HL-60/S4 treated with phorbol 12-myristate 13-acetate at 8.2 ng/mL for 4 days and 3 days (cell line): ENCODE measurements at regions not wholly inside any gene's neighbourhood (a gene's known extent, or its start where the extent isn't known, plus 50 kb on each side); places are given as distances from the start of the nearest gene placed in this dataset.
"Not testable (repeated sequence)": the region's sequence is repeated elsewhere in the genome, so short reads cannot be mapped to it uniquely, and the experiment has no call there.

Experiments used
- in situ Hi-C: fragments of 300-500 bp; cut with MboI; formaldehyde crosslinking; loops from 2 replicates; pipeline ENCODE4 v1.15.0; 2022; ENCODE audit warnings: low sequenced_read_pairs

GRCh38 chr6:97669191-97670031 lies 386.4 kb upstream of the MMS22L start:
- in situ Hi-C loops = no loop called here

- in situ Hi-C loops = no loop called here
Observed at GRCh38 chr6:97674802-97675201, 391.8 kb upstream of the MMS22L start.

GRCh38 chr6:97677626-97678025 lies 394.6 kb upstream of the MMS22L start:
- in situ Hi-C loops = no loop called here

GRCh38 chr6:97687916-97688315 lies 404.9 kb upstream of the MMS22L start:
- in situ Hi-C loops = no loop called here

GRCh38 chr6:97689078-97689754 lies 406.2 kb upstream of the MMS22L start:
- in situ Hi-C loops = no loop called here

GRCh38 chr6:97697456-97697855 lies 414.4 kb upstream of the MMS22L start:
- in situ Hi-C loops = no loop called here

GRCh38 chr6:97701801-97702200 lies 418.8 kb upstream of the MMS22L start:
- in situ Hi-C loops = no loop called here

- in situ Hi-C loops = no loop called here
Observed at GRCh38 chr6:97702248-97702647, 419.2 kb upstream of the MMS22L start.

- in situ Hi-C loops = no loop called here
Observed at GRCh38 chr6:97703661-97704060, 420.6 kb upstream of the MMS22L start.

- in situ Hi-C loops = no loop called here
Observed at GRCh38 chr6:97705568-97705967, 422.6 kb upstream of the MMS22L start.

- in situ Hi-C loops = no loop called here
Observed at GRCh38 chr6:97712751-97713150, 429.7 kb upstream of the MMS22L start.

GRCh38 chr6:97714772-97715171 lies 431.8 kb upstream of the MMS22L start:
- in situ Hi-C loops = no loop called here

- in situ Hi-C loops = no loop called here
Observed at GRCh38 chr6:97717086-97717485, 434.1 kb upstream of the MMS22L start.

- in situ Hi-C loops = no loop called here
Observed at GRCh38 chr6:97726378-97726777, 443.4 kb upstream of the MMS22L start.

- in situ Hi-C loops = no loop called here
Observed at GRCh38 chr6:97732045-97732444, 449.0 kb upstream of the MMS22L start.

GRCh38 chr6:97757575-97757974 lies 474.6 kb upstream of the MMS22L start:
- in situ Hi-C loops = no loop called here

- in situ Hi-C loops = no loop called here
Observed at GRCh38 chr6:97765461-97765860, 482.4 kb upstream of the MMS22L start.

- in situ Hi-C loops = no loop called here
Observed at GRCh38 chr6:97771372-97771771, 488.4 kb upstream of the MMS22L start.

- in situ Hi-C loops = no loop called here
Observed at GRCh38 chr6:97775012-97775411, 492.0 kb upstream of the MMS22L start.

- in situ Hi-C loops = no loop called here
Observed at GRCh38 chr6:97778290-97779038, 495.4 kb upstream of the MMS22L start.

GRCh38 chr6:97779039-97779766 lies 496.2 kb upstream of the MMS22L start:
- in situ Hi-C loops = not testable (repeated sequence)
